ENCODE measurements at regions not wholly inside any gene's neighbourhood (a gene's known extent, or its start where the extent isn't known, plus 50 kb on each side); places are given as distances from the start of the nearest gene placed in this dataset.
A peak's percentile ranks its signal among the peaks of the same experiment; 100 is the strongest.

- Histone ChIP-seq H3K9me3 (ENCODE audit: control insufficient read depth, insufficient read depth, low read length) (no peaks in the 10 kb centered on the region), H3K9me2 (replicated peaks; ENCODE audit: control insufficient read depth, low read length) (no peaks in the 10 kb centered on the region), H3K79me2 (ENCODE audit: control insufficient read depth, low read length) (no peaks in the 10 kb centered on the region), H3K27ac (ENCODE audit: low read depth, low read length) (no peak overlapping the region), H3K27me3 (ENCODE audit: control insufficient read depth, low read length) (0 out of 2 replicates have a peak, but pooled peaks cover 4% of the 10 kb centered on the region), H3K4me1 (ENCODE audit: control insufficient read depth, low read length) (no peaks in the 10 kb centered on the region), H3K36me3 (ENCODE audit: control insufficient read depth, low read length) (no peaks in the 10 kb centered on the region), H3F3A (ENCODE audit: control insufficient read depth, insufficient read depth) (no peaks in the 10 kb centered on the region), H3K4me3 (ENCODE audit: low read length) (no peak overlapping the region), H3K4me2 (ENCODE audit: low read length) (no peak overlapping the region), H4K20me1 (ENCODE audit: control insufficient read depth, insufficient read depth, low read depth, low read length) (no peaks in the 10 kb centered on the region)
- no peak for TF ChIP-seq EZH2phosphoT487 (IDR thresholded peaks at IDR 0.05; ENCODE audit: borderline replicate concordance, low read length)
- no peak for TF ChIP-seq CTCF (IDR thresholded peaks at IDR 0.05; ENCODE audit: low read depth, low read length, poor library complexity, severe bottlenecking)
These were observed 84.8 kb upstream of the SELENOP start for GRCh38 chr5:42896523-42896922.

DNA sequence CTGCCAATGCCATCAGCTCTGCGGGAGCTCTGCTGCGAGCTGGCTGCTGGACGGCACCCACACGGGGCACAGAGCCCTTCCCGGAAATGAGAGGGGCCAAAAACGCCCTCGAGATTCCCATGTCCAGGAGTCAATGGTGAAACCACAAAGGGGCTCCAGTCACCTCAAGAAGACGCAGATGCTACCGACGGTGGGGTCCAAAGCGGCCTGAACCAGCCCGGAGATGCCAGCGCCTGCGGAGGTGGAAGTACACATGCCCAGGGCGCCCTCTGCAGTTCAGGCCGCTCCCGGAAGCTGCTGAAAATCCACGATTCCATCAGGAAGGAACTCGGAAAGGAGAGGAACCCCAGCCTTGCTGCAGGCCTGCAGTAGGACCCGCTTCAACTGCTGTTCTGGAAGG, 82.4 kb upstream of the SELENOP start:
- Histone ChIP-seq H3K27me3 (ENCODE audit: control insufficient read depth, low read length) (0 out of 2 replicates have a peak, but pooled peaks cover 4% of the 10 kb centered on the region), H3K79me2 (ENCODE audit: control insufficient read depth, low read length) (no peaks in the 10 kb centered on the region), H4K20me1 (ENCODE audit: control insufficient read depth, insufficient read depth, low read depth, low read length) (no peaks in the 10 kb centered on the region), H3K9me3 (ENCODE audit: control insufficient read depth, insufficient read depth, low read length) (no peaks in the 10 kb centered on the region), H3K4me3 (ENCODE audit: low read length) (no peak overlapping the region), H3F3A (ENCODE audit: control insufficient read depth, insufficient read depth) (no peaks in the 10 kb centered on the region), H3K4me2 (ENCODE audit: low read length) (no peak overlapping the region), H3K36me3 (ENCODE audit: control insufficient read depth, low read length) (no peaks in the 10 kb centered on the region), H3K9me2 (replicated peaks; ENCODE audit: control insufficient read depth, low read length) (no peaks in the 10 kb centered on the region), H3K4me1 (ENCODE audit: control insufficient read depth, low read length) (no peaks in the 10 kb centered on the region), H3K27ac (ENCODE audit: low read depth, low read length) (no peak overlapping the region)
- TF ChIP-seq CTCF (IDR thresholded peaks at IDR 0.05; ENCODE audit: low read depth, low read length, poor library complexity, severe bottlenecking) (no peak), EZH2phosphoT487 (IDR thresholded peaks at IDR 0.05; ENCODE audit: borderline replicate concordance, low read length) (no peak)

GRCh38 chr5:42889311-42889933, 77.7 kb upstream of the SELENOP start:
- Histone ChIP-seq H3K4me2 (ENCODE audit: low read length) (no peak overlapping the region), H3K4me1 (ENCODE audit: control insufficient read depth, low read length) (no peaks in the 10 kb centered on the region), H3K27me3 (ENCODE audit: control insufficient read depth, low read length) (peaks cover 9% of the 10 kb centered on the region; the same call in 1 of the 2 replicates), H3K36me3 (ENCODE audit: control insufficient read depth, low read length) (no peaks in the 10 kb centered on the region), H3K9me2 (replicated peaks; ENCODE audit: control insufficient read depth, low read length) (no peaks in the 10 kb centered on the region), H3F3A (ENCODE audit: control insufficient read depth, insufficient read depth) (no peaks in the 10 kb centered on the region), H3K9me3 (ENCODE audit: control insufficient read depth, insufficient read depth, low read length) (no peaks in the 10 kb centered on the region), H3K79me2 (ENCODE audit: control insufficient read depth, low read length) (no peaks in the 10 kb centered on the region), H3K27ac (ENCODE audit: low read depth, low read length) (no peak overlapping the region), H4K20me1 (ENCODE audit: control insufficient read depth, insufficient read depth, low read depth, low read length) (no peaks in the 10 kb centered on the region), H3K4me3 (ENCODE audit: low read length) (no peak overlapping the region)
- TF ChIP-seq EZH2phosphoT487 (IDR thresholded peaks at IDR 0.05; ENCODE audit: borderline replicate concordance, low read length), result no peak
- peak; percentile 80 for TF ChIP-seq CTCF (IDR thresholded peaks at IDR 0.05; ENCODE audit: low read depth, low read length, poor library complexity, severe bottlenecking)

Data from DOHH2 (cell line).